ENCODE measurements at regions not wholly inside any gene's neighbourhood (a gene's known extent, or its start where the extent isn't known, plus 50 kb on each side); places are given as distances from the start of the nearest gene placed in this dataset.

DNA sequence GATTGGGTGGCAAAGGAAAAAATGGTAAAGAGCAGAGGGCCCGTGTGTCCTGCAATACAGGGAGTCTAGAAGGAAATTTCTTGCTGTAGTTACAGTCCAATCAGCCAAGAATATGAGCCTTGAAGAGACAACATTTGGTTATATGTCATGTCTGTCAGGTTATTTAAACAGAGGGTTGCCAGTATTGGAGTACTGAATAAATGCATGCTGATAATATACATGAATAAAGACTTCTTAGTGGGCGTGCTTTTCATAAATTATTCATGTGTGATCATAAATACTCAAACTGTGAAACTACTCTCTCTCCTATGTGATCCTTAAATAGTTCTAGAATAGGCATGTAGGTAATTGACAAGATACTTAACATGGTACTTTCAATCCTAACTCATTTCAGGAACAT lies 249.0 kb downstream of the CRPPA start:
- H3K9me3 ChIP-seq (replicated peaks; ENCODE audit: control insufficient read depth, insufficient read depth, low read depth, low read length): no peaks in the 10 kb centered on the region
- 0 out of 5 replicates have a peak, but pooled peaks cover 0 to 3% of the 10 kb centered on the region in 2 experiments for H3K4me1 ChIP-seq (replicated peaks in 1 of 2; ENCODE audit: control insufficient read depth in 2 of 2, insufficient read depth in 2 of 2, low read length in 2 of 2)
- H3K4me3 ChIP-seq: no peak overlapping the region
- CTCF ChIA-PET (ENCODE audit: low intra/inter-chr PET ratio): no interaction called here
- TF ChIP-seq ZC3H8 (IDR thresholded peaks at IDR 0.05) (no peak), NR4A1 (CRISPR knock-in tag; IDR thresholded peaks at IDR 0.05) (no peak), NR4A1 (tag; IDR thresholded peaks at IDR 0.05) (no peak), NFIX (CRISPR knock-in tag; IDR thresholded peaks at IDR 0.05; ENCODE audit: low read depth) (no peak), NEUROD1 (IDR thresholded peaks at IDR 0.05; ENCODE audit: borderline replicate concordance, low read depth, low read length, partially characterized antibody) (no peak)
- H3K27me3 ChIP-seq (ENCODE audit: control insufficient read depth in 2 of 2, insufficient read depth in 2 of 2, low read length in 2 of 2): no peaks in the 10 kb centered on the region
- no peak for ATAC-seq
- intact Hi-C loops (cut with micrococcal nuclease) (no loop called here), in situ Hi-C loops (cut with MboI) (no loop called here)
- H4K20me1 ChIP-seq (replicated peaks; ENCODE audit: control insufficient read depth, insufficient read depth, low read length): no peaks in the 10 kb centered on the region
- POLR2A ChIA-PET: no interaction called here
- no peaks in the 10 kb centered on the region for H3K36me3 ChIP-seq (ENCODE audit: control insufficient read depth, insufficient read depth, low read length)
- no peak overlapping the region for H3K9ac ChIP-seq (ENCODE audit: insufficient read depth in 1 of 2, low read depth in 2 of 2, low read length in 2 of 2)
- no peak overlapping the region for H2AFZ ChIP-seq (ENCODE audit: low read depth, low read length)
- no peak for FAIRE-seq
- H3K27ac ChIP-seq (ENCODE audit: extremely low read depth, low read depth, low read length): no peak overlapping the region
- no TSS peak for BruUV-seq (replicated peaks)
- no peaks in the 10 kb centered on the region for H3K79me2 ChIP-seq (ENCODE audit: control insufficient read depth, insufficient read depth, low read length)
- no peak overlapping the region for H3K4me2 ChIP-seq (ENCODE audit: insufficient read depth, low read length)
- 32% methylated on average over 2 of the region's 2 CpGs for WGBS (ENCODE audit: insufficient coverage, low coverage, missing lambda C conversion rate)
- H3K9me1 ChIP-seq (ENCODE audit: control insufficient read depth, insufficient read depth, low read length): no peaks in the 10 kb centered on the region
- DNase-seq (ENCODE audit: extremely low read depth in 1 of 4, low spot score in 3 of 4): no peak

DNA sequence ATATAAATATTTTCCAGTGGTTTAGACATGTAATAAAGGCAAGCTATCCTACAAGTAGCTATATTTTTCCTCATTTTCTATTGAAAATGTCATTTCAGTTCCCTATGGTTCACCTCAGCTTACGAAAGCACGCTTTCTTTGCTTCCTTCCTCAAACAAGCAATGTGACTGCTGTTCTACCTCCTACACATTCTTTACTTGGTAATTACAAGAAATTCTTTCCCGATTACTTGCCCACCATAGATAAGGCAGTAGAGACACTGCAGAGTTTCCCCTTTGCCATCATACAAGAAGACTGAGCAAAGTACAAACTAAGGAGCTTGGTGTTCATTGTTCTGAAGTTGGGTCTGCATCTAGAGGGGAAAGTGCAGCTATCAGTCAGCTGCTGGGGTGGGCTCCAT lies 249.4 kb downstream of the CRPPA start:
- H4K20me1 ChIP-seq (replicated peaks; ENCODE audit: control insufficient read depth, insufficient read depth, low read length): no peaks in the 10 kb centered on the region
- H3K9ac ChIP-seq (ENCODE audit: insufficient read depth in 1 of 2, low read depth in 2 of 2, low read length in 2 of 2): no peak overlapping the region
- WGBS (ENCODE audit: insufficient coverage, low coverage, missing lambda C conversion rate): 87% methylated on average over 3 of the region's 3 CpGs
- ATAC-seq (no peak), FAIRE-seq (no peak), DNase-seq (ENCODE audit: extremely low read depth in 1 of 4, low spot score in 3 of 4) (no peak)
- no peaks in the 10 kb centered on the region for H3K79me2 ChIP-seq (ENCODE audit: control insufficient read depth, insufficient read depth, low read length)
- H2AFZ ChIP-seq (ENCODE audit: low read depth, low read length): no peak overlapping the region
- in situ Hi-C loops (cut with MboI) (no loop called here), intact Hi-C loops (cut with micrococcal nuclease) (no loop called here)
- H3K4me3 ChIP-seq: no peak overlapping the region
- H3K27ac ChIP-seq (ENCODE audit: extremely low read depth, low read depth, low read length): no peak overlapping the region
- H3K36me3 ChIP-seq (ENCODE audit: control insufficient read depth, insufficient read depth, low read length): no peaks in the 10 kb centered on the region
- ChIA-PET POLR2A (no interaction called here), CTCF (ENCODE audit: low intra/inter-chr PET ratio) (no interaction called here)
- no peaks in the 10 kb centered on the region for H3K9me1 ChIP-seq (ENCODE audit: control insufficient read depth, insufficient read depth, low read length)
- no TSS peak for BruUV-seq (replicated peaks)
- H3K4me1 ChIP-seq (replicated peaks in 1 of 2; ENCODE audit: control insufficient read depth in 2 of 2, insufficient read depth in 2 of 2, low read length in 2 of 2): 0 out of 5 replicates have a peak, but pooled peaks cover 0 to 3% of the 10 kb centered on the region in 2 experiments
- no peak overlapping the region for H3K4me2 ChIP-seq (ENCODE audit: insufficient read depth, low read length)
- H3K27me3 ChIP-seq (ENCODE audit: control insufficient read depth in 2 of 2, insufficient read depth in 2 of 2, low read length in 2 of 2): no peaks in the 10 kb centered on the region
- no peaks in the 10 kb centered on the region for H3K9me3 ChIP-seq (replicated peaks; ENCODE audit: control insufficient read depth, insufficient read depth, low read depth, low read length)
- TF ChIP-seq ZKSCAN1 (IDR thresholded peaks at IDR 0.05; ENCODE audit: low read depth, low read length) (no peak), CEBPG (CRISPR knock-in tag; IDR thresholded peaks at IDR 0.05) (no peak), CEBPG (tag; conservative IDR thresholded peaks at IDR 0.05 in 1 of 2, IDR thresholded peaks at IDR 0.05 in 1 of 2) (no peak), ZNF584 (CRISPR knock-in tag; IDR thresholded peaks at IDR 0.05; ENCODE audit: low read depth) (no peak), IRF2 (CRISPR knock-in tag; IDR thresholded peaks at IDR 0.05) (no peak), SOX6 (IDR thresholded peaks at IDR 0.05) (no peak), ZNF764 (CRISPR knock-in tag; IDR thresholded peaks at IDR 0.05; ENCODE audit: low read depth) (no peak), ZNF274 (IDR thresholded peaks at IDR 0.05; ENCODE audit: borderline replicate concordance, low read depth, low read length) (no peak), RAD51 (IDR thresholded peaks at IDR 0.05; ENCODE audit: borderline replicate concordance, low read depth) (no peak)
- TF ChIP-seq, protein P1, sequence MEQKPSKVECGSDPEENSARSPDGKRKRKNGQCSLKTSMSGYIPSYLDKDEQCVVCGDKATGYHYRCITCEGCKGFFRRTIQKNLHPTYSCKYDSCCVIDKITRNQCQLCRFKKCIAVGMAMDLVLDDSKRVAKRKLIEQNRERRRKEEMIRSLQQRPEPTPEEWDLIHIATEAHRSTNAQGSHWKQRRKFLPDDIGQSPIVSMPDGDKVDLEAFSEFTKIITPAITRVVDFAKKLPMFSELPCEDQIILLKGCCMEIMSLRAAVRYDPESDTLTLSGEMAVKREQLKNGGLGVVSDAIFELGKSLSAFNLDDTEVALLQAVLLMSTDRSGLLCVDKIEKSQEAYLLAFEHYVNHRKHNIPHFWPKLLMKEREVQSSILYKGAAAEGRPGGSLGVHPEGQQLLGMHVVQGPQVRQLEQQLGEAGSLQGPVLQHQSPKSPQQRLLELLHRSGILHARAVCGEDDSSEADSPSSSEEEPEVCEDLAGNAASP (IDR thresholded peaks at IDR 0.05): no peak
- TF ChIP-seq, protein P2, sequence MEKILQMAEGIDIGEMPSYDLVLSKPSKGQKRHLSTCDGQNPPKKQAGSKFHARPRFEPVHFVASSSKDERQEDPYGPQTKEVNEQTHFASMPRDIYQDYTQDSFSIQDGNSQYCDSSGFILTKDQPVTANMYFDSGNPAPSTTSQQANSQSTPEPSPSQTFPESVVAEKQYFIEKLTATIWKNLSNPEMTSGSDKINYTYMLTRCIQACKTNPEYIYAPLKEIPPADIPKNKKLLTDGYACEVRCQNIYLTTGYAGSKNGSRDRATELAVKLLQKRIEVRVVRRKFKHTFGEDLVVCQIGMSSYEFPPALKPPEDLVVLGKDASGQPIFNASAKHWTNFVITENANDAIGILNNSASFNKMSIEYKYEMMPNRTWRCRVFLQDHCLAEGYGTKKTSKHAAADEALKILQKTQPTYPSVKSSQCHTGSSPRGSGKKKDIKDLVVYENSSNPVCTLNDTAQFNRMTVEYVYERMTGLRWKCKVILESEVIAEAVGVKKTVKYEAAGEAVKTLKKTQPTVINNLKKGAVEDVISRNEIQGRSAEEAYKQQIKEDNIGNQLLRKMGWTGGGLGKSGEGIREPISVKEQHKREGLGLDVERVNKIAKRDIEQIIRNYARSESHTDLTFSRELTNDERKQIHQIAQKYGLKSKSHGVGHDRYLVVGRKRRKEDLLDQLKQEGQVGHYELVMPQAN (IDR thresholded peaks at IDR 0.05; ENCODE audit: borderline replicate concordance): no peak
